ENCODE measurements at regions not wholly inside any gene's neighbourhood (a gene's known extent, or its start where the extent isn't known, plus 50 kb on each side); places are given as distances from the start of the nearest gene placed in this dataset.

DNA sequence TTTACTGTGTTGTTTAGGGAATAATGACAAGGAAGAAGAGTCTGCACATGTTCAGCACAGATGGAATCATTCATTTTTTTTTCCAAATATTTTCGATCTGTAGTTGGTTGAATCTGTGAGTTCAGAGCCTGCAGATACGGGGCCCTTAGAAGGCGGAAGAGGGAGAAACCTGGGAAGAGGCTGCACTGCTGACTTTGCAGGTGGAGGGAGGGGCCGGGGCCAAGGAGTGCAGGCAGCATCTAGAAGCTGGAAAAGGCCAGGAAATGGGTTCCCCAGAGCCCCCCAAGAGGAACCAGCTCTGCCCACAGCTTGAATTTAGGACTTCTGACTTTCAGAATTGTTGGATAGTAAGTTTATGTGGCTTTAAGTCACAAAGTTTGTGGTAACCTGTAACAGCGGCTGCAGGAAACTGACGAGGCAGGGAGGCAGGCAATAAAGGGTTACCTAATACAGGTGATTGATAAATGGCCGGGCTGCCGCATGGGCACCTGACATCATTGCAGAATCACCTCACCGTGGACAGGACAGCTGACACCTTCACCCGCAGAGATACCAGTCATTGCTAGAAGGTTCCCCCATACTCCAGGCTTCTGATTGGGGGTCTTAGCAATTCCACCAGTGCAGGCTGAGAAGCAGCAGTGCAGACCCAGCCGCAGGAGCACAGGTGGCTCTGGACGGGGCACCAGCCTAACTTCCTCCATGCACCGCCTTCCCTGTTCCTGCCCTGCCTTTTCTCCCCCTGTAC is 181.3 kb downstream of the IRF8 start:
- TF ChIP-seq EGR1 (IDR thresholded peaks at IDR 0.05), result no peak
- TF ChIP-seq EP300 (IDR thresholded peaks at IDR 0.05; ENCODE audit: borderline replicate concordance), result no peak
- no peak for TF ChIP-seq YY1 (IDR thresholded peaks at IDR 0.05; ENCODE audit: low read depth)
- no peak for TF ChIP-seq TCF12 (IDR thresholded peaks at IDR 0.05; ENCODE audit: low read depth)
- TF ChIP-seq TAF1 (IDR thresholded peaks at IDR 0.05; ENCODE audit: low read depth), result no peak

Measured in Ishikawa (cell line).